Brain microvascular endothelial cell (primary cell): ENCODE measurements at regions not wholly inside any gene's neighbourhood (a gene's known extent, or its start where the extent isn't known, plus 50 kb on each side); places are given as distances from the start of the nearest gene placed in this dataset.

Experiments used
- DNase-seq: peaks from one replicate; pipeline ENCODE4 v3.0.0-alpha.2; 2020
- H3K27ac ChIP-seq: fragments of 250-450 bp; sonication (Bioruptor Pico); 2 replicates; pipeline ENCODE4 v1.5.1; 2020; ENCODE audit warnings: mild to moderate bottlenecking, moderate library complexity
- H3K27me3 ChIP-seq: fragments of 250-450 bp; sonication (Bioruptor Pico); replicated peaks from 2 replicates; pipeline ENCODE4 v1.5.1; 2020; ENCODE audit warnings: mild to moderate bottlenecking
- H3K36me3 ChIP-seq: fragments of 250-450 bp; sonication (Bioruptor Pico); replicated peaks from 2 replicates; pipeline ENCODE4 v1.5.1; 2020; ENCODE audit warnings: mild to moderate bottlenecking
- H3K4me3 ChIP-seq: 2 replicates; pipeline ENCODE4 v1.5.1; 2011; ENCODE audit warnings: low read depth, mild to moderate bottlenecking, control low read depth, low read length, moderate library complexity
- CTCF ChIP-seq: IDR thresholded peaks from 2 replicates; pipeline ENCODE4 v1.5.1; 2011; ENCODE audit warnings: low read depth, mild to moderate bottlenecking, moderate library complexity, low read length, control low read depth, inconsistent platforms; ENCODE audit errors: missing control alignments
- in situ Hi-C: cut with HindIII; loops from 2 replicates; pipeline ENCODE4 v1.10.0; 2017; ENCODE audit warnings: low sequenced_read_pairs, low pct_ligation_motif_present

- no peak for TF ChIP-seq CTCF
- H3K36me3 ChIP-seq = no peaks in the 10 kb centered on the region
- no peak overlapping the region for H3K27ac ChIP-seq
- H3K4me3 ChIP-seq = no peak overlapping the region
- DNase-seq = no peak
- in situ Hi-C loops = no loop called here
- no peaks in the 10 kb centered on the region for H3K27me3 ChIP-seq
These were observed 146.9 kb downstream of the TFEC start for GRCh38 chr7:115883629-115884028.

GRCh38 chr7:115881476-115881875, 149.1 kb downstream of the TFEC start:
- Histone ChIP-seq H3K36me3 (no peaks in the 10 kb centered on the region), H3K27ac (no peak overlapping the region), H3K4me3 (no peak overlapping the region), H3K27me3 (no peaks in the 10 kb centered on the region)
- in situ Hi-C loops = no loop called here
- no peak for DNase-seq
- no peak for TF ChIP-seq CTCF

GRCh38 chr7:115879171-115879570, 151.4 kb downstream of the TFEC start:
- no peak for TF ChIP-seq CTCF
- Histone ChIP-seq H3K27ac (no peak overlapping the region), H3K36me3 (no peaks in the 10 kb centered on the region), H3K27me3 (no peaks in the 10 kb centered on the region), H3K4me3 (no peak overlapping the region)
- in situ Hi-C loops = no loop called here
- no peak for DNase-seq

- no peak overlapping the region for H3K4me3 ChIP-seq
- no peaks in the 10 kb centered on the region for H3K27me3 ChIP-seq
- TF ChIP-seq CTCF = no peak
- in situ Hi-C loops = no loop called here
- DNase-seq = no peak
- no peaks in the 10 kb centered on the region for H3K36me3 ChIP-seq
- H3K27ac ChIP-seq = no peak overlapping the region
These were observed 160.8 kb downstream of the TFEC start for GRCh38 chr7:115869801-115870200.

- Histone ChIP-seq H3K27me3 (no peaks in the 10 kb centered on the region), H3K36me3 (no peaks in the 10 kb centered on the region), H3K27ac (no peak overlapping the region), H3K4me3 (no peak overlapping the region)
- in situ Hi-C loops = no loop called here
- no peak for DNase-seq
- TF ChIP-seq CTCF = no peak
These were observed 161.4 kb downstream of the TFEC start for GRCh38 chr7:115869190-115869589.

GRCh38 chr7:115868369-115868768, 162.2 kb downstream of the TFEC start:
- Histone ChIP-seq H3K36me3 (no peaks in the 10 kb centered on the region), H3K27ac (no peak overlapping the region), H3K4me3 (no peak overlapping the region), H3K27me3 (no peaks in the 10 kb centered on the region)
- TF ChIP-seq CTCF = no peak
- DNase-seq = no peak
- in situ Hi-C loops = no loop called here
